AG04450 (cell line): ENCODE measurements at regions not wholly inside any gene's neighbourhood (a gene's known extent, or its start where the extent isn't known, plus 50 kb on each side); places are given as distances from the start of the nearest gene placed in this dataset.

ENCODE experiments used
- CTCF ChIA-PET: fragments of 300-600, 350-600 bp; formaldehyde crosslinking; extraction: SDS; loops from one replicate; lab custom pipeline; 2022; ENCODE audit warnings: antibody characterized with exemption, inconsistent platforms; lab: Charles Lee
- POLR2A ChIA-PET: fragments of 350-600 bp; formaldehyde crosslinking; extraction: SDS; loops from one replicate; lab custom pipeline; 2021; ENCODE audit warnings: antibody characterized with exemption, inconsistent platforms; lab: Yijun Ruan, JAX
- DNase-seq: peaks from one replicate; pipeline ENCODE4 v3.0.0-alpha.2; 2011; ENCODE audit warnings: low read depth, low spot score
- H3K27ac ChIP-seq: one replicate; pipeline ENCODE4 v1.5.1; 2012; ENCODE audit warnings: low read depth, low read length, control low read depth
- H3K27me3 ChIP-seq: one replicate; pipeline ENCODE4 v1.6.0; 2012; ENCODE audit warnings: low read length; ENCODE audit not compliant: control insufficient read depth, insufficient read depth
- H3K4me3 ChIP-seq: 2 replicates; pipeline ENCODE4 v1.5.1; 2011; ENCODE audit warnings: mild to moderate bottlenecking, low read depth, low read length, control low read depth
- H3K9me3 ChIP-seq: 2 replicates; pipeline ENCODE4 v1.5.1; 2012; ENCODE audit warnings: low read length; ENCODE audit not compliant: control insufficient read depth, insufficient read depth
- TF ChIP-seq, protein P1 (sequence below): IDR thresholded peaks from 2 replicates; pipeline ENCODE4 v1.5.1; 2011; ENCODE audit warnings: low read depth, low read length, control low read depth, inconsistent platforms

DNA sequence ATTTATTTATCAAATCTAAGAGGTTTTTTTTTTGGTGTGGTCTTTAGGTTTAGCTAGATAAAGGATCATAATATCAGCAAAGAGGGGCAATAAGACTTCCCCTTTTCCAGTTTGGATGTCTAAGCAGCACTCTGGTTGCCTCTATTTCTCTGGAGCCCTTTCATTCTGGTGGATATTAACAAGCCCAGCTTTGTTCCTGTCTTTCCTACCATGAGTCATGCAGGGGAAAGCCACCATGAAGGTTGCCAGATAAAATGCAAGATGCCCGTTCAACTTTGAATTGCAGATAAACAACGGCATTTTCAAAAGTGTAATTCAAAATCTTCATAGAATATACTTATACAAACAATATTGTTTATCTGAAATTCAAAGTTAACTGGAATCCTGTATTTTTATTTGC lies 143.6 kb downstream of the ADAMTS15 start:
- Histone ChIP-seq H3K4me3 (no peak overlapping the region), H3K9me3 (peaks cover 2% of the 10 kb centered on the region; the same call in 1 of the 2 replicates), H3K27ac (no peak overlapping the region), H3K27me3 (no peaks in the 10 kb centered on the region)
- CTCF ChIA-PET: no interaction called here
- no peak for DNase-seq
- TF ChIP-seq, protein P1, sequence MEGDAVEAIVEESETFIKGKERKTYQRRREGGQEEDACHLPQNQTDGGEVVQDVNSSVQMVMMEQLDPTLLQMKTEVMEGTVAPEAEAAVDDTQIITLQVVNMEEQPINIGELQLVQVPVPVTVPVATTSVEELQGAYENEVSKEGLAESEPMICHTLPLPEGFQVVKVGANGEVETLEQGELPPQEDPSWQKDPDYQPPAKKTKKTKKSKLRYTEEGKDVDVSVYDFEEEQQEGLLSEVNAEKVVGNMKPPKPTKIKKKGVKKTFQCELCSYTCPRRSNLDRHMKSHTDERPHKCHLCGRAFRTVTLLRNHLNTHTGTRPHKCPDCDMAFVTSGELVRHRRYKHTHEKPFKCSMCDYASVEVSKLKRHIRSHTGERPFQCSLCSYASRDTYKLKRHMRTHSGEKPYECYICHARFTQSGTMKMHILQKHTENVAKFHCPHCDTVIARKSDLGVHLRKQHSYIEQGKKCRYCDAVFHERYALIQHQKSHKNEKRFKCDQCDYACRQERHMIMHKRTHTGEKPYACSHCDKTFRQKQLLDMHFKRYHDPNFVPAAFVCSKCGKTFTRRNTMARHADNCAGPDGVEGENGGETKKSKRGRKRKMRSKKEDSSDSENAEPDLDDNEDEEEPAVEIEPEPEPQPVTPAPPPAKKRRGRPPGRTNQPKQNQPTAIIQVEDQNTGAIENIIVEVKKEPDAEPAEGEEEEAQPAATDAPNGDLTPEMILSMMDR: no peak
- POLR2A ChIA-PET: interaction anchor here (1.1 kb wide), 1 partner anchor 14 kb away, joined by 3 read pairs; no protein-coding TSS in a partner anchor

DNA sequence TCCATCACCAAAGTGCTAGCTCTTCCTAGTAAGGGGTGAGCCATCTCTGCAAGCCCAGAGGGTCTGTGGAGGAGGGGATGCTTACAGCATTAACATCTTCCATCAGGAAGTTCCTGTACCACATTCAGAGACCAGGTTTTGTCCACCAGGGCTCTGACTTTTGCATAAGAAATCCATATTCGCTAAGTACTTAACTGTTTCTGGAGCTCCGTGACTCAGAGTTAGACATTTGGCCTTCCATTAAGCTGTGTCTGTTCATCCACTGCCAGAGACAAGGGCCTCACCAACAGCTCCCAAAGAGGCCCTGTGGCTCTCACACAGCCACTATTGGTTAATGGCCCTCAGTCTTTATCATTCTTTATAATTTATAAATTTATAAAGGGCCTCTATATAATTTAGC lies 144.6 kb downstream of the ADAMTS15 start:
- TF ChIP-seq, protein P1: no peak
- ChIA-PET CTCF (interaction anchor here (0.8 kb wide), 1 partner anchor 158 kb away, joined by 4 read pairs; no protein-coding TSS in a partner anchor), POLR2A (no interaction called here)
- no peaks in the 10 kb centered on the region for H3K9me3 ChIP-seq
- H3K27ac ChIP-seq: no peak overlapping the region
- no peak overlapping the region for H3K4me3 ChIP-seq
- DNase-seq: no peak
- H3K27me3 ChIP-seq: no peaks in the 10 kb centered on the region

DNA sequence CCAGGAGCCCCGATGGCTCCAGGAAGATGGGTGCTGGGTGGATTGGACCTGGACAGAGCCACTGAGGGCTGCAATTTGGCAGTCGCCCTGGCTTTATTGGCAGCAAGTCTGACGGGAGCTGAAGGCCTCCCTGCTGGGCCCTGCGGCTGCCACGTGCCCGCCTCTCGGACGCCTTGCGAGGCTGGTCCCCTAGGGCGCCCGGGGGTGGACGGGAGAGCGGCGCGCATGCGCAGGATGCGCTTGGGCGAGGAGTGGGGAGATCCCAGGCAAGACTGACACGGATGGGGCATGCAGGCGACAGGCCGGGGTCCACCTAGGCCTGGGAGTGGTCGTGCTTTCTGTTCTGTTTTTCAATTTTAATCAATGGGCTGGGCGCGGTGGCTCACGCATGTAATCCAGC lies 150.0 kb downstream of the ADAMTS15 start:
- no peak overlapping the region for H3K4me3 ChIP-seq
- H3K27me3 ChIP-seq: no peaks in the 10 kb centered on the region
- TF ChIP-seq, protein P1: no peak
- CTCF ChIA-PET: no interaction called here
- no peak for DNase-seq
- H3K9me3 ChIP-seq: peaks cover 10% of the 10 kb centered on the region
- no peak overlapping the region for H3K27ac ChIP-seq
- POLR2A ChIA-PET: no interaction called here

DNA sequence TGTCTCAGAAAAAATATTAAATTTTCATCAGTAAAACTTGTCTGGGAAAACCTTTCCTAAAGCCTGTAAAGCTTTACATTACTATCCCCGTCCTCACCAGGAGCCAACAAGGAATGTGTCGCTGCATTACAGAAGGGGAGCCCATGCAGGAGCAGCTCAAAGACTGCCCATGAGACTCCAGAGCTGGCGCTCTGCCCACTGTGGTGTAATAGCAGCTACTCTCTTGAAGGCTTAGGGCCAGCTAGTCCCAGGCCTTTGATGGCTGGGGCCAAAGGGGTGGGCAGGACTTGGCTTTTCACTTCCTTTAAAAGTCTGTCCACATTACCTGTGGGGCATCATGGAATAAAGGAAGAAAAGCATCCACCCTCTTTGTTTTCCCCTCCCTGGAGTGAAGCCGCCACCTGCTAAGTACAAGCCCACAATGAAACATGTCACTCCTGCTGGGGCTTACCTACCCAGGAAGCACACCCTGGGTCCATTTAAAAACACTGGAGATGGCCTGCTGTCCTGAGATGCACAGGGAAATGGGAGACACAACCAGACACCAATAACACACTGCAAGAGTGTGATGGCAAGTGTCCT lies 150.7 kb downstream of the ADAMTS15 start:
- H3K27ac ChIP-seq: no peak overlapping the region
- no peak overlapping the region for H3K4me3 ChIP-seq
- DNase-seq: no peak
- no peaks in the 10 kb centered on the region for H3K27me3 ChIP-seq
- ChIA-PET POLR2A (no interaction called here), CTCF (no interaction called here)
- TF ChIP-seq, protein P1: no peak
- H3K9me3 ChIP-seq: peaks cover 10% of the 10 kb centered on the region

DNA sequence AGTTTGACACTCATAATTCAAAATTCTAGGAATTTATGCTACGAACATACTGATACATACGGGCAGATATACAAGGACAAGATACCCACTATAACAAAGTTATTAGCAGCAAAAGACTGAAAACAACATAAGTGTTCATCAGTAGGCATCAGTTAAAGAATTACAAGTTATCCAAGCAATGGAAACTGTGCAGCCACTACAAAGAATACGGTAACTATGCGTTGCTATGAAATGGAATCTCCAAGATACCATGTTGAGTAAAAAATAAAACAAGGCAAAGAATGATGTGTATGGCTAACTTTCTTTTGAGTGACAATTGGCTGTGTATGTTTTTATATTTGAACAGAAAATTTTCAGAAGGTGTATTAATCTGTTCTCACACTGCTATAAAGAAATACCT lies 151.7 kb downstream of the ADAMTS15 start:
- TF ChIP-seq, protein P1: no peak
- Histone ChIP-seq H3K27me3 (no peaks in the 10 kb centered on the region), H3K4me3 (no peak overlapping the region), H3K27ac (no peak overlapping the region), H3K9me3 (peaks cover 10% of the 10 kb centered on the region)
- POLR2A ChIA-PET: no interaction called here
- no peak for DNase-seq
- CTCF ChIA-PET: no interaction called here
